K562 (cell line): ENCODE measurements at regions not wholly inside any gene's neighbourhood (a gene's known extent, or its start where the extent isn't known, plus 50 kb on each side); places are given as distances from the start of the nearest gene placed in this dataset.
"Not testable (repeated sequence)": the region's sequence is repeated elsewhere in the genome, so short reads cannot be mapped to it uniquely, and the experiment has no call there.

Experiments used
- ATAC-seq: fragments of 200-7000 bp; cut with Tn5 transposase; 3 replicates; pipeline ENCODE4 v1.9.1; 2020; ENCODE audit warnings: moderate library complexity
- BruUV-seq: library from RNA; stranded (reverse); fragments of 400-500 nt; replicated peaks from 2 replicates; lab custom pipeline; 2021; lab: Mats Ljungman, UMichigan
- CTCF ChIA-PET: fragments of 300-600 bp; formaldehyde crosslinking; extraction: SDS; loops from one replicate; lab custom pipeline; 2021; ENCODE audit warnings: low intra/inter-chr PET ratio; lab: Yijun Ruan, JAX
- POLR2A ChIA-PET: fragments of 300-600, 350-650 bp; sonication (Branson Sonifier 250); formaldehyde crosslinking; extraction: SDS; loops from one replicate; lab custom pipeline; 2021; ENCODE audit warnings: antibody characterized with exemption, inconsistent platforms; lab: Yijun Ruan, JAX
- DNase-seq, 4 experiments: peaks; one replicate each; pipeline versions ENCODE4 v3.0.0 to v3.0.0-alpha.2; 2011 to 2018; ENCODE audit warnings: low spot score in 3 of 4, mixed read lengths in 3 of 4; ENCODE audit errors: extremely low read depth in 1 of 4
- FAIRE-seq: peaks from 2 replicates; lab custom pipeline; 2011; peaks lifted over from hg19 to GRCh38; lab: Jason Lieb, UNC
- H2AFZ ChIP-seq: 2 replicates; pipeline ENCODE4 v1.6.0; 2011; ENCODE audit warnings: low read depth, low read length, control low read depth, inconsistent platforms
- H3K27ac ChIP-seq: fragments of 200-600 bp; 3 replicates; pipeline ENCODE4 v1.8.0; 2011; ENCODE audit warnings: low read depth, mild to moderate bottlenecking, control low read depth, inconsistent platforms, low read length, moderate library complexity, mixed read lengths; ENCODE audit errors: extremely low read depth
- H3K27me3 ChIP-seq, 2 experiments: fragments of 300-600 bp in 1 of 2; 2 replicates in 1 of 2; 3 replicates in 1 of 2; pipeline versions ENCODE4 v1.6.0 to v1.8.0; 2011; ENCODE audit warnings: inconsistent platforms in 2 of 2, low read length in 2 of 2, mild to moderate bottlenecking in 1 of 2, mixed read lengths in 1 of 2, moderate library complexity in 1 of 2; ENCODE audit not compliant: control insufficient read depth in 2 of 2, insufficient read depth in 2 of 2
- H3K36me3 ChIP-seq: fragments of 300-600 bp; 3 replicates; pipeline ENCODE4 v1.8.0; 2011; ENCODE audit warnings: mild to moderate bottlenecking, low read length, inconsistent platforms; ENCODE audit not compliant: control insufficient read depth, insufficient read depth
- H3K4me1 ChIP-seq, 2 experiments: fragments of 200-600 bp in 1 of 2; replicated peaks in 1 of 2; 2 replicates in 1 of 2; 3 replicates in 1 of 2; pipeline versions ENCODE4 v1.5.1 to v1.8.0; 2011; ENCODE audit warnings: inconsistent platforms in 2 of 2, low read length in 2 of 2, mild to moderate bottlenecking in 1 of 2, mixed read lengths in 1 of 2, moderate library complexity in 1 of 2; ENCODE audit not compliant: control insufficient read depth in 2 of 2, insufficient read depth in 2 of 2
- H3K4me2 ChIP-seq: 2 replicates; pipeline ENCODE4 v1.6.1; 2011; ENCODE audit warnings: low read length, control low read depth, inconsistent platforms, mixed read lengths; ENCODE audit not compliant: insufficient read depth
- H3K4me3 ChIP-seq: fragments of 200-600 bp; sonication (generic), shearing (Covaris generic); 2 replicates; pipeline ENCODE4 v1.5.1; 2016; ENCODE audit warnings: control low read depth, inconsistent platforms
- H3K79me2 ChIP-seq: fragments of 200-600 bp; 3 replicates; pipeline ENCODE4 v1.8.0; 2011; ENCODE audit warnings: low read length, inconsistent platforms; ENCODE audit not compliant: control insufficient read depth, insufficient read depth
- H3K9ac ChIP-seq, 2 experiments: 2 replicates each; pipeline versions ENCODE4 v1.6.0 to v1.6.1; 2011; ENCODE audit warnings: low read depth in 2 of 2, low read length in 2 of 2, control low read depth in 1 of 2, inconsistent platforms in 1 of 2, mild to moderate bottlenecking in 1 of 2, mixed read lengths in 1 of 2; ENCODE audit not compliant: insufficient read depth in 1 of 2
- H3K9me1 ChIP-seq: one replicate; pipeline ENCODE4 v1.6.0; 2011; ENCODE audit warnings: inconsistent platforms, mild to moderate bottlenecking, low read length, moderate library complexity; ENCODE audit not compliant: control insufficient read depth, insufficient read depth
- H3K9me3 ChIP-seq: replicated peaks from 2 replicates; pipeline ENCODE4 v1.5.1; 2011; ENCODE audit warnings: low read depth, low read length, inconsistent platforms; ENCODE audit not compliant: control insufficient read depth, insufficient read depth
- H4K20me1 ChIP-seq: replicated peaks from 2 replicates; pipeline ENCODE4 v1.6.1; 2011; ENCODE audit warnings: low read length, inconsistent platforms, mixed read lengths; ENCODE audit not compliant: control insufficient read depth, insufficient read depth
- CHCHD3 ChIP-seq: fragments of 250-450 bp; sonication (Bioruptor Pico); IDR thresholded peaks from 2 replicates; pipeline ENCODE4 v2.1.2; 2022; ENCODE audit warnings: mild to moderate bottlenecking
- GABPB2 ChIP-seq: fragments of 250-450 bp; sonication (Bioruptor Pico); conservative IDR thresholded peaks from 2 replicates; pipeline ENCODE4 v1.5.1; 2021; ENCODE audit warnings: mild to moderate bottlenecking
- MAFK ChIP-seq: IDR thresholded peaks from 2 replicates; pipeline ENCODE4 v1.6.1; 2011; ENCODE audit warnings: low read length, improper control_type of control experiment
- MEF2D ChIP-seq: conservative IDR thresholded peaks from 2 replicates; pipeline ENCODE4 v1.6.1; 2016; ENCODE audit warnings: low read depth, missing genetic modification characterization, missing compliant biosample characterization
- SRSF9 ChIP-seq: fragments of 200-400 bp; formaldehyde crosslinking; IDR thresholded peaks from 2 replicates; pipeline ENCODE4 v1.6.1; 2017; ENCODE audit warnings: low read depth, low read length, borderline replicate concordance
- TCF7 ChIP-seq: sonication (generic); IDR thresholded peaks from 2 replicates; pipeline ENCODE4 v1.6.1; 2016; ENCODE audit warnings: antibody characterized with exemption, borderline replicate concordance
- ZZZ3 ChIP-seq: fragments of 450-650 bp; IDR thresholded peaks from 2 replicates; pipeline ENCODE4 v1.6.1; 2016; ENCODE audit warnings: antibody characterized with exemption, mild to moderate bottlenecking, moderate library complexity
- WGBS: fragments of 100-300 bp; shearing (Covaris generic); methylation state at CpG from one replicate; pipeline ENCODE4 v1.1.6; 2016; ENCODE audit warnings: low coverage, mixed read lengths; ENCODE audit not compliant: insufficient coverage; ENCODE audit errors: missing lambda C conversion rate; 5-methylcytosine and 5-hydroxymethylcytosine counted together
- in situ Hi-C: fragments of 300-500 bp; cut with MboI; formaldehyde crosslinking; loops from 4 replicates; pipeline ENCODE4 v1.15.0; 2018; ENCODE audit warnings: inconsistent platforms, mixed read lengths
- intact Hi-C: fragments of 100-400 bp; cut with micrococcal nuclease; formaldehyde crosslinking; loops from 2 replicates; pipeline ENCODE4 v1.14.2; 2022
- TF ChIP-seq, protein P1 (sequence below): fragments of 250-450 bp; sonication (Bioruptor Pico); IDR thresholded peaks from 2 replicates; pipeline ENCODE4 v1.8.0; 2021; ENCODE audit warnings: moderate library complexity, mild to moderate bottlenecking, inconsistent platforms
- TF ChIP-seq, protein P2 (sequence below): fragments of 450-650 bp; formaldehyde crosslinking; IDR thresholded peaks from 2 replicates; pipeline ENCODE4 v1.4.0; 2022; ENCODE audit warnings: missing genetic modification characterization

DNA sequence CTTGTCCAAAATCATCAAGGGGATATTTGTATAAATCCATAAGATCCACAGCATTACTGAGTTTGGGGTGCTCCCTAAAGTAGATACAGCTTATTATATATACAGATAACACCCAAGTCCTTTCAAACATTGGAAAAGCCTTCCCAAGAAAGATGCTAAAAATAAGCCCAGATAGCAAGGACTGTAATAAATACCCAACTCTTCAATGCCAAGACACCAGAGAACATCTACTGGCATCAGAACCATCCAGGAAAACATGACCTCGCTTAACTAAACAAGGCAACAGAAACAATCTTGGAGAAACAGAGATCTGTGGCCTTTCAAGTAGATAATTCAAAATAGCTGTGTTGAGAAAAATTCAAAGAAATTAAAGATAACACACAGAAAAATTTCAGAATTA, 761.4 kb downstream of the GRIK2 start (continued):
- TF ChIP-seq TCF7 = no peak

DNA sequence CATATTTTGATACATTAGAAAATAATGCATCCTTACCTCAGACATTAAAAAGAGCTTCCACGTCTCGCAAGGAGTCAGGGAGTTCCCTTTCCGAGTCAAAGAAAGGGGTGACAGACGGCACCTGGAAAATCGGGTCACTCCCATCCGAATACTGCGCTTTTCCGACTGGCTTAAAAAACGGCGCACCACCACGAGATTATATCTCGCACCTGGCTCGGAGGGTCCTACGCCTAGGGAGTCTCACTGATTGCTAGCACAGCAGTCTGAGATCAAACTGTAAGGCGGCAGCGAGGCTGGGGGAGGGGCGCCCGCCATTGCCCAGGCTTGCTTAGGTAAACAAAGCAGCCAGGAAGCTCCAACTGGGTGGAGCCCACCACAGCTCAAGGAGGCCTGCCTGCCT, 776.3 kb downstream of the GRIK2 start:
- 9% methylated on average over 13 of the region's 18 CpGs for WGBS
- H3K79me2 ChIP-seq, H3K9me1 ChIP-seq, H3K4me2 ChIP-seq, H3K9ac ChIP-seq, H2AFZ ChIP-seq, H3K27ac ChIP-seq, DNase-seq, intact Hi-C loops, H3K4me1 ChIP-seq, ATAC-seq, CTCF ChIA-PET, H3K4me3 ChIP-seq, H3K9me3 ChIP-seq, in situ Hi-C loops, H4K20me1 ChIP-seq, FAIRE-seq, BruUV-seq, H3K36me3 ChIP-seq, POLR2A ChIA-PET, H3K27me3 ChIP-seq: not testable (repeated sequence)

GRCh38 chr6:102187186-102187585, 793.7 kb downstream of the GRIK2 start:
- no peak overlapping the region for H3K4me2 ChIP-seq
- H3K4me1 ChIP-seq = no peaks in the 10 kb centered on the region
- no peaks in the 10 kb centered on the region for H3K36me3 ChIP-seq
- intact Hi-C loops (no loop called here), in situ Hi-C loops (no loop called here)
- no peak overlapping the region for H3K4me3 ChIP-seq
- no peaks in the 10 kb centered on the region for H3K9me1 ChIP-seq
- no peaks in the 10 kb centered on the region for H3K27me3 ChIP-seq
- no peak overlapping the region for H3K27ac ChIP-seq
- H3K9ac ChIP-seq = no peak overlapping the region
- H3K9me3 ChIP-seq = no peaks in the 10 kb centered on the region
- 0% methylated on average over 2 of the region's 2 CpGs for WGBS
- no peaks in the 10 kb centered on the region for H3K79me2 ChIP-seq
- ChIA-PET CTCF (no interaction called here), POLR2A (no interaction called here)
- DNase-seq = no peak
- FAIRE-seq = no peak
- no TSS peak for BruUV-seq
- no peak overlapping the region for H2AFZ ChIP-seq
- H4K20me1 ChIP-seq = no peaks in the 10 kb centered on the region
- no peak for ATAC-seq
- TF ChIP-seq, protein P1, sequence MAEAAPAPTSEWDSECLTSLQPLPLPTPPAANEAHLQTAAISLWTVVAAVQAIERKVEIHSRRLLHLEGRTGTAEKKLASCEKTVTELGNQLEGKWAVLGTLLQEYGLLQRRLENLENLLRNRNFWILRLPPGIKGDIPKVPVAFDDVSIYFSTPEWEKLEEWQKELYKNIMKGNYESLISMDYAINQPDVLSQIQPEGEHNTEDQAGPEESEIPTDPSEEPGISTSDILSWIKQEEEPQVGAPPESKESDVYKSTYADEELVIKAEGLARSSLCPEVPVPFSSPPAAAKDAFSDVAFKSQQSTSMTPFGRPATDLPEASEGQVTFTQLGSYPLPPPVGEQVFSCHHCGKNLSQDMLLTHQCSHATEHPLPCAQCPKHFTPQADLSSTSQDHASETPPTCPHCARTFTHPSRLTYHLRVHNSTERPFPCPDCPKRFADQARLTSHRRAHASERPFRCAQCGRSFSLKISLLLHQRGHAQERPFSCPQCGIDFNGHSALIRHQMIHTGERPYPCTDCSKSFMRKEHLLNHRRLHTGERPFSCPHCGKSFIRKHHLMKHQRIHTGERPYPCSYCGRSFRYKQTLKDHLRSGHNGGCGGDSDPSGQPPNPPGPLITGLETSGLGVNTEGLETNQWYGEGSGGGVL (CRISPR knock-in tag) = no peak
- TF ChIP-seq CHCHD3 = no peak
- no peak for TF ChIP-seq SRSF9
- TF ChIP-seq MAFK = no peak
- TF ChIP-seq ZZZ3 = no peak
- no peak for TF ChIP-seq MEF2D (tag)
- no peak for TF ChIP-seq GABPB2 (CRISPR knock-in tag)
- TF ChIP-seq, protein P2, sequence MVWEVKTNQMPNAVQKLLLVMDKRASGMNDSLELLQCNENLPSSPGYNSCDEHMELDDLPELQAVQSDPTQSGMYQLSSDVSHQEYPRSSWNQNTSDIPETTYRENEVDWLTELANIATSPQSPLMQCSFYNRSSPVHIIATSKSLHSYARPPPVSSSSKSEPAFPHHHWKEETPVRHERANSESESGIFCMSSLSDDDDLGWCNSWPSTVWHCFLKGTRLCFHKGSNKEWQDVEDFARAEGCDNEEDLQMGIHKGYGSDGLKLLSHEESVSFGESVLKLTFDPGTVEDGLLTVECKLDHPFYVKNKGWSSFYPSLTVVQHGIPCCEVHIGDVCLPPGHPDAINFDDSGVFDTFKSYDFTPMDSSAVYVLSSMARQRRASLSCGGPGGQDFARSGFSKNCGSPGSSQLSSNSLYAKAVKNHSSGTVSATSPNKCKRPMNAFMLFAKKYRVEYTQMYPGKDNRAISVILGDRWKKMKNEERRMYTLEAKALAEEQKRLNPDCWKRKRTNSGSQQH (CRISPR knock-in tag) = no peak
